Progenitor cell of endocrine pancreas (in vitro differentiated cells): ENCODE measurements at regions not wholly inside any gene's neighbourhood (a gene's known extent, or its start where the extent isn't known, plus 50 kb on each side); places are given as distances from the start of the nearest gene placed in this dataset.

ENCODE experiments used
- DNase-seq: peaks from one replicate; pipeline ENCODE4 v3.0.0; 2021; ENCODE audit warnings: low spot score; ENCODE audit not compliant: unreplicated experiment
- H3K27ac Mint-ChIP-seq: 2 replicates; pipeline ENCODE4 v1.8.0; 2021; ENCODE audit warnings: mild to moderate bottlenecking, moderate library complexity, mixed read lengths
- H3K27me3 Mint-ChIP-seq: 2 replicates; pipeline ENCODE4 v1.8.0; 2021; ENCODE audit warnings: mixed read lengths
- H3K36me3 Mint-ChIP-seq: 2 replicates; pipeline ENCODE4 v1.8.0; 2022; ENCODE audit warnings: mixed read lengths; ENCODE audit not compliant: insufficient read depth
- H3K4me1 Mint-ChIP-seq: 2 replicates; pipeline ENCODE4 v1.8.0; 2021; ENCODE audit warnings: low read depth, mixed read lengths
- H3K4me3 Mint-ChIP-seq: 2 replicates; pipeline ENCODE4 v1.8.0; 2021; ENCODE audit warnings: low read depth, mild to moderate bottlenecking, moderate library complexity, mixed read lengths
- H3K9me3 Mint-ChIP-seq: 2 replicates; pipeline ENCODE4 v1.8.0; 2021; ENCODE audit warnings: low read depth, mixed read lengths
- TF ChIP-seq, protein P1 (sequence below): fragments of 200-600 bp; sonication (generic); IDR thresholded peaks from one replicate; pipeline ENCODE4 v1.5.0; 2021; ENCODE audit warnings: antibody characterized with exemption, mild to moderate bottlenecking; ENCODE audit not compliant: unreplicated experiment

DNA sequence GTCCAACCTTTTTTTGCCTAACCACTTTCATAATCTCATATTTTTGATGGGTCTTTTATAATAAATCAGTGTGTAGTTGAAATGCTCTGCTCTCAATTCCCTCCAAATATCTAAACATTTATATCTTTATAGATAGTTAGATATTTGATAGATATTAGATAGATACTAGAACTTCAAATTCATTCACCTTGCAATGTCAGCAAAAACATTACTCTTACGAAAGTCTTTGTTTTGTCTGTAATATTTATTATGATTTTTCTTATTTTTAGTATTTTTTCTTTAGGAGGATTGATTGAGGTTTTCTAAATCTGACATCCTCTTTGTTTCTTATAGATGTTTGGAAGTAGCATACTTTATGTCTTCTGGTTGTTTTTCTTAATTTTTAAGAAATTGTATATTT, 2563.6 kb downstream of the PCDH7 start:
- no peak for DNase-seq
- H3K9me3 Mint-ChIP-seq: peaks cover 4% of the 10 kb centered on the region
- no peaks in the 10 kb centered on the region for H3K4me1 Mint-ChIP-seq
- H3K27me3 Mint-ChIP-seq: no peaks in the 10 kb centered on the region
- no peak overlapping the region for H3K4me3 Mint-ChIP-seq
- no peaks in the 10 kb centered on the region for H3K36me3 Mint-ChIP-seq
- H3K27ac Mint-ChIP-seq: no peak overlapping the region
- TF ChIP-seq, protein P1, sequence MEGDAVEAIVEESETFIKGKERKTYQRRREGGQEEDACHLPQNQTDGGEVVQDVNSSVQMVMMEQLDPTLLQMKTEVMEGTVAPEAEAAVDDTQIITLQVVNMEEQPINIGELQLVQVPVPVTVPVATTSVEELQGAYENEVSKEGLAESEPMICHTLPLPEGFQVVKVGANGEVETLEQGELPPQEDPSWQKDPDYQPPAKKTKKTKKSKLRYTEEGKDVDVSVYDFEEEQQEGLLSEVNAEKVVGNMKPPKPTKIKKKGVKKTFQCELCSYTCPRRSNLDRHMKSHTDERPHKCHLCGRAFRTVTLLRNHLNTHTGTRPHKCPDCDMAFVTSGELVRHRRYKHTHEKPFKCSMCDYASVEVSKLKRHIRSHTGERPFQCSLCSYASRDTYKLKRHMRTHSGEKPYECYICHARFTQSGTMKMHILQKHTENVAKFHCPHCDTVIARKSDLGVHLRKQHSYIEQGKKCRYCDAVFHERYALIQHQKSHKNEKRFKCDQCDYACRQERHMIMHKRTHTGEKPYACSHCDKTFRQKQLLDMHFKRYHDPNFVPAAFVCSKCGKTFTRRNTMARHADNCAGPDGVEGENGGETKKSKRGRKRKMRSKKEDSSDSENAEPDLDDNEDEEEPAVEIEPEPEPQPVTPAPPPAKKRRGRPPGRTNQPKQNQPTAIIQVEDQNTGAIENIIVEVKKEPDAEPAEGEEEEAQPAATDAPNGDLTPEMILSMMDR: no peak

DNA sequence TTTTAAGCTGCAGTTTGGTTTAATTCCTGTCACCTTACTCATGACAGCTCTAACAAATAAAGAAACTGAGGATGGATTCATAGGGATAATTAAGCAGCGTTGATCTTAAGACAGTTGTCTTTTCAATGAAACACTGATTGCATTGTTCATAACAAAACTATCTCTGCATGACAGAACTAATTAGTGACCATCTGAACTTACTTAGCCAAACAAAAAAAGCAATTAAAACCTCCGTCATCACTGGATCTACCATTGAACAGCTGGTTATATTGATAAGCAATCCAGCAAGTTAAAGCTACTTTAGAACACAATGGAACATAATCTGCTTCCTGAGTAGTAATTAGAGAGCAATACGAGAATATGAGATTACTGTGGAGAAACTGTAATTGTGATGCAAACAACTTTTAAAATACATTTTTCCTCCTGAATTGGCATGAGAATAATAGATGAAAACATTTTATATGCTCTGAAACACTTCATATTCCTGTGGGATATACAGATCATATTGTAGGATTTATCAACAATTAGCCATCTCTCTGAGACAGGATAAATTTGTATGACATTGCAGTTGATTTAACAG, 2576.8 kb downstream of the PCDH7 start:
- Mint-ChIP-seq H3K36me3 (no peaks in the 10 kb centered on the region), H3K4me3 (no peak overlapping the region), H3K4me1 (peaks cover 14% of the 10 kb centered on the region), H3K9me3 (peaks cover 7% of the 10 kb centered on the region), H3K27ac (no peak overlapping the region), H3K27me3 (no peaks in the 10 kb centered on the region)
- no peak for DNase-seq
- TF ChIP-seq, protein P1: no peak

DNA sequence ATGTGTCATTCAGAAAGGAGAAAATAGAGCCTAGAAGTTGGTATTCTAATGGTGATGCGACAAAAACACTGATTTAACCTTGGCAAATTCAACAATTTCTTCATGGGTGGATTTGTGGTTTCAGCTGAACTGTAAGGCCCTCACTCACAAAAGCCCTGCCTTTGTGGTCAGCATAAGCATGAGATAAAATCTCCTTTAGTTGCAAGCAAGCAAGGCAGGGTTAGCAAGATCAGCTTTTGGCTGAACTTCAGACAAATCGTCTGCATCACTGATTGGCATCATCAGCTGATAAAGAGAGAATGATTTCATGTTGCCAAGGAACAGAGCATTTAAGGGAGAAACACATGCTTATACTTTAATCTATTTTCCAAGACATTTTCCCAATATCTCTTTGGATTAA, 2582.2 kb downstream of the PCDH7 start:
- TF ChIP-seq, protein P1: no peak
- H3K27ac Mint-ChIP-seq: no peak overlapping the region
- H3K27me3 Mint-ChIP-seq: no peaks in the 10 kb centered on the region
- no peak overlapping the region for H3K4me3 Mint-ChIP-seq
- H3K4me1 Mint-ChIP-seq: peaks cover 5% of the 10 kb centered on the region
- no peak for DNase-seq
- H3K36me3 Mint-ChIP-seq: no peaks in the 10 kb centered on the region
- H3K9me3 Mint-ChIP-seq: peaks cover 7% of the 10 kb centered on the region

DNA sequence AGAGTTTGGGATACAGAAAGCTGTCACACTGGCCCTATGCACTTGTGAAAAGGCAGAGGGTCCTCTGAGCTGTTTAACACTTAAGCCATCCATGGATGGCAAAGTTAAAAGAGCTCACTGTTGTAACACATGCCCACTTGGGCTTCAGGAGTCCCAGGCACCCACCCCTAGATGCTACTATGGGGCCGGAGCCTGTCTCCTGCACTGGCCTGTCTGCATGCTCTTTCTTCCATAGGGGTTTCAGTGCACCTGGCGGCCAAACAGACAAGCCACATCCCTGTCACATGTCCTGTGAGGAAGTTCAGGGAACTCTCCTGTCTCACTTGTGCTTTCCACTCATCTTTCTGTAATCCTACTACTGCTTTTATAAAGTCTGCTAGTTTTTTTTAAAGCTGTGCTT, 2586.0 kb downstream of the PCDH7 start:
- no peak overlapping the region for H3K4me3 Mint-ChIP-seq
- TF ChIP-seq, protein P1: no peak
- no peak overlapping the region for H3K27ac Mint-ChIP-seq
- peaks cover 3% of the 10 kb centered on the region for H3K9me3 Mint-ChIP-seq
- no peak for DNase-seq
- H3K27me3 Mint-ChIP-seq: no peaks in the 10 kb centered on the region
- no peaks in the 10 kb centered on the region for H3K4me1 Mint-ChIP-seq
- no peaks in the 10 kb centered on the region for H3K36me3 Mint-ChIP-seq

DNA sequence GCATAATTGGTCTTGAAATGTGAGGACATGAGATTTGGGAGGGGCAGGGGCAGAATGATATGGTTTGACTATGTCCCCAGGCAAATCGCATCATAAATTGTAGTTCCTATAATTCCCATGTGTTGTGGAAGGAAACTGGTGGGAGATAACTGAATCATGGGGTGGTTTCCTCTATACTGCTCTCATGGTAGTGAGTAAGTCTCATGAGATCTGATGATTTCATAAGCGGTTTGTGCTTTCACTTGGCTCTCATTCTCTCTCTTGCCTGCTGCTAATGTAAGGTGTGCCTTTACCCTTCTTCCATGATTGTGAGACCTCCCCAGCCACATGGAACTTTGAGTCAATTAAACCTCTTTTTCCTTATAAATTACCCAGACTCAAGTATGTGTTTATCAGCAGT, 2595.9 kb downstream of the PCDH7 start:
- Mint-ChIP-seq H3K27ac (no peak overlapping the region), H3K4me3 (no peak overlapping the region), H3K9me3 (peaks cover 13% of the 10 kb centered on the region), H3K4me1 (peaks cover 3% of the 10 kb centered on the region), H3K27me3 (no peaks in the 10 kb centered on the region), H3K36me3 (no peaks in the 10 kb centered on the region)
- TF ChIP-seq, protein P1: no peak
- no peak for DNase-seq
